Activated CD8-positive, alpha-beta T cell treated with anti-CD3 and anti-CD28 coated beads for 36 hours (primary cell): ENCODE measurements at regions not wholly inside any gene's neighbourhood (a gene's known extent, or its start where the extent isn't known, plus 50 kb on each side); places are given as distances from the start of the nearest gene placed in this dataset.

Source experiments
- ATAC-seq: fragments of 200-7000 bp; cut with Tn5 transposase; one replicate; pipeline ENCODE4 v1.10.0; 2021; ENCODE audit warnings: mild to moderate bottlenecking, moderate library complexity
- CTCF ChIA-PET: fragments of 350-600 bp; sonication (Branson Sonifier 250); formaldehyde crosslinking; loops from one replicate; lab custom pipeline; 2021; ENCODE audit warnings: antibody characterized with exemption; lab: Charles Lee
- POLR2A ChIA-PET: fragments of 350-600 bp; sonication (Branson Sonifier 250); formaldehyde crosslinking; loops from one replicate; lab custom pipeline; 2021; ENCODE audit warnings: antibody characterized with exemption; lab: Charles Lee
- DNase-seq: peaks from one replicate; pipeline ENCODE4 v3.0.0-alpha.2; 2020
- H3K27ac Mint-ChIP-seq: one replicate; pipeline ENCODE4 v1.8.0; 2021; ENCODE audit warnings: mild to moderate bottlenecking, mixed read lengths
- H3K27me3 Mint-ChIP-seq: one replicate; pipeline ENCODE4 v1.8.0; 2021; ENCODE audit warnings: mixed read lengths
- H3K36me3 Mint-ChIP-seq: one replicate; pipeline ENCODE4 v1.8.0; 2021; ENCODE audit warnings: low read depth, mixed read lengths
- H3K4me1 Mint-ChIP-seq: one replicate; pipeline ENCODE4 v1.8.0; 2021; ENCODE audit warnings: low read depth, mixed read lengths
- H3K4me3 Mint-ChIP-seq: one replicate; pipeline ENCODE4 v1.8.0; 2021; ENCODE audit warnings: mild to moderate bottlenecking, moderate library complexity, mixed read lengths
- H3K9me3 Mint-ChIP-seq: one replicate; pipeline ENCODE4 v1.8.0; 2021; ENCODE audit warnings: mixed read lengths
- CTCF ChIP-seq: fragments of 200-600 bp; IDR thresholded peaks from one replicate; pipeline ENCODE4 v1.8.0; 2022; ENCODE audit warnings: antibody characterized with exemption, mild to moderate bottlenecking
- intact Hi-C: fragments of 100-400 bp; cut with micrococcal nuclease; formaldehyde crosslinking; loops from one replicate; pipeline ENCODE4 v1.10.0; 2022

- no peak overlapping the region for H3K4me3 Mint-ChIP-seq
Observed at GRCh38 chr3:160078533-160078932, 89.9 kb downstream of the IL12A start.

GRCh38 chr3:160081958-160082533 is 93.4 kb downstream of the IL12A start:
- H3K27ac Mint-ChIP-seq, result no peak overlapping the region
- ATAC-seq (no peak), DNase-seq (no peak)
- ChIA-PET POLR2A (no interaction called here), CTCF (no interaction called here)
- H3K4me1 Mint-ChIP-seq, result no peaks in the 10 kb centered on the region
- intact Hi-C loops, result no loop called here
- H3K27me3 Mint-ChIP-seq, result no peaks in the 10 kb centered on the region
- H3K36me3 Mint-ChIP-seq, result no peaks in the 10 kb centered on the region
- H3K9me3 Mint-ChIP-seq, result peaks cover 6% of the 10 kb centered on the region
- no peak for TF ChIP-seq CTCF
- H3K4me3 Mint-ChIP-seq, result no peak overlapping the region

More at GRCh38 chr3:160078533-160078932, 89.9 kb downstream of the IL12A start:
- no peak overlapping the region for H3K27ac Mint-ChIP-seq
- no peaks in the 10 kb centered on the region for H3K27me3 Mint-ChIP-seq
- no peak for TF ChIP-seq CTCF
- ChIA-PET CTCF (no interaction called here), POLR2A (interaction anchor here (0.6 kb wide), 1 partner anchor 261 kb away, joined by 3 read pairs; no protein-coding TSS in a partner anchor)
- no peaks in the 10 kb centered on the region for H3K36me3 Mint-ChIP-seq
- no peaks in the 10 kb centered on the region for H3K4me1 Mint-ChIP-seq
- H3K9me3 Mint-ChIP-seq, result peaks cover 6% of the 10 kb centered on the region
- ATAC-seq, result no peak
- DNase-seq, result no peak
- intact Hi-C loops, result no loop called here

GRCh38 chr3:160084998-160085397 is 96.4 kb downstream of the IL12A start:
- no peak for ATAC-seq
- Mint-ChIP-seq H3K4me3 (no peak overlapping the region), H3K36me3 (no peaks in the 10 kb centered on the region), H3K9me3 (peaks cover 6% of the 10 kb centered on the region), H3K4me1 (no peaks in the 10 kb centered on the region), H3K27ac (no peak overlapping the region), H3K27me3 (no peaks in the 10 kb centered on the region)
- CTCF ChIA-PET, result no interaction called here
- POLR2A ChIA-PET, result no interaction called here
- TF ChIP-seq CTCF, result no peak
- intact Hi-C loops, result no loop called here
- no peak for DNase-seq

- H3K4me1 Mint-ChIP-seq, result no peaks in the 10 kb centered on the region
- no peak overlapping the region for H3K27ac Mint-ChIP-seq
- ATAC-seq, result no peak
- H3K4me3 Mint-ChIP-seq, result no peak overlapping the region
- intact Hi-C loops, result no loop called here
- no peaks in the 10 kb centered on the region for H3K9me3 Mint-ChIP-seq
- POLR2A ChIA-PET, result no interaction called here
- H3K27me3 Mint-ChIP-seq, result no peaks in the 10 kb centered on the region
- no peak for TF ChIP-seq CTCF
- no peaks in the 10 kb centered on the region for H3K36me3 Mint-ChIP-seq
- no peak for DNase-seq
- CTCF ChIA-PET, result no interaction called here
Observed at GRCh38 chr3:160088492-160089137, 100.0 kb downstream of the IL12A start.

- no peak overlapping the region for H3K4me3 Mint-ChIP-seq
- DNase-seq (no peak), ATAC-seq (no peak)
- no peaks in the 10 kb centered on the region for H3K27me3 Mint-ChIP-seq
- H3K36me3 Mint-ChIP-seq, result no peaks in the 10 kb centered on the region
- no peak for TF ChIP-seq CTCF
- ChIA-PET POLR2A (no interaction called here), CTCF (no interaction called here)
- intact Hi-C loops, result no loop called here
- H3K9me3 Mint-ChIP-seq, result no peaks in the 10 kb centered on the region
- H3K4me1 Mint-ChIP-seq, result no peaks in the 10 kb centered on the region
- H3K27ac Mint-ChIP-seq, result no peak overlapping the region
Observed at GRCh38 chr3:160090653-160091052, 102.0 kb downstream of the IL12A start.
